Karpas-422 (cell line): ENCODE measurements at regions not wholly inside any gene's neighbourhood (a gene's known extent, or its start where the extent isn't known, plus 50 kb on each side); places are given as distances from the start of the nearest gene placed in this dataset.

Source experiments
- DNase-seq: peaks from one replicate; pipeline ENCODE4 v3.0.0-alpha.2; 2015
- H2AFZ ChIP-seq: fragments of 200-600 bp; sonication (generic); 2 replicates; pipeline ENCODE4 v1.6.1; 2014; ENCODE audit warnings: antibody characterized with exemption, low read length, mixed read lengths
- H3K27ac ChIP-seq: fragments of 200-600 bp; sonication (generic); 2 replicates; pipeline ENCODE4 v1.5.1; 2014; ENCODE audit warnings: mild to moderate bottlenecking, low read length, moderate library complexity
- H3K27me3 ChIP-seq: fragments of 200-600 bp; sonication (generic); 2 replicates; pipeline ENCODE4 v1.6.1; 2014; ENCODE audit warnings: low read length, mixed read lengths
- H3K36me3 ChIP-seq: fragments of 200-600 bp; sonication (generic); 2 replicates; pipeline ENCODE4 v1.6.1; 2014; ENCODE audit warnings: low read length, mixed read lengths; ENCODE audit not compliant: insufficient read depth
- H3K4me1 ChIP-seq: fragments of 200-600 bp; sonication (generic); 2 replicates; pipeline ENCODE4 v1.6.1; 2014; ENCODE audit warnings: mild to moderate bottlenecking, low read length, mixed read lengths
- H3K4me2 ChIP-seq: fragments of 200-600 bp; sonication (generic); 2 replicates; pipeline ENCODE4 v1.6.1; 2014; ENCODE audit warnings: low read length, low read depth, mild to moderate bottlenecking; ENCODE audit not compliant: poor library complexity, severe bottlenecking
- H3K4me3 ChIP-seq: fragments of 200-600 bp; sonication (generic); 2 replicates; pipeline ENCODE4 v1.5.1; 2014; ENCODE audit warnings: mild to moderate bottlenecking, antibody characterized with exemption, low read length, mixed read lengths
- H3K79me2 ChIP-seq: fragments of 200-600 bp; sonication (generic); 2 replicates; pipeline ENCODE4 v1.6.1; 2014; ENCODE audit warnings: mild to moderate bottlenecking, low read length, mixed read lengths
- H3K9ac ChIP-seq: fragments of 200-600 bp; sonication (generic); 2 replicates; pipeline ENCODE4 v1.6.0; 2014; ENCODE audit warnings: low read length
- H3K9me2 ChIP-seq: fragments of 200-600 bp; sonication (generic), shearing (Covaris generic); replicated peaks from 2 replicates; pipeline ENCODE4 v1.6.0; 2014; ENCODE audit warnings: mild to moderate bottlenecking, low read length, moderate library complexity; ENCODE audit not compliant: insufficient read depth
- H3K9me3 ChIP-seq: fragments of 300-700, 200-600 bp; sonication (generic); 2 replicates; pipeline ENCODE4 v1.6.1; 2014; ENCODE audit warnings: low read length, mixed read lengths
- H4K20me1 ChIP-seq: fragments of 200-600 bp; sonication (generic); 2 replicates; pipeline ENCODE4 v1.6.1; 2014; ENCODE audit warnings: mild to moderate bottlenecking, antibody characterized with exemption, low read length, low read depth; ENCODE audit not compliant: insufficient read depth

DNA sequence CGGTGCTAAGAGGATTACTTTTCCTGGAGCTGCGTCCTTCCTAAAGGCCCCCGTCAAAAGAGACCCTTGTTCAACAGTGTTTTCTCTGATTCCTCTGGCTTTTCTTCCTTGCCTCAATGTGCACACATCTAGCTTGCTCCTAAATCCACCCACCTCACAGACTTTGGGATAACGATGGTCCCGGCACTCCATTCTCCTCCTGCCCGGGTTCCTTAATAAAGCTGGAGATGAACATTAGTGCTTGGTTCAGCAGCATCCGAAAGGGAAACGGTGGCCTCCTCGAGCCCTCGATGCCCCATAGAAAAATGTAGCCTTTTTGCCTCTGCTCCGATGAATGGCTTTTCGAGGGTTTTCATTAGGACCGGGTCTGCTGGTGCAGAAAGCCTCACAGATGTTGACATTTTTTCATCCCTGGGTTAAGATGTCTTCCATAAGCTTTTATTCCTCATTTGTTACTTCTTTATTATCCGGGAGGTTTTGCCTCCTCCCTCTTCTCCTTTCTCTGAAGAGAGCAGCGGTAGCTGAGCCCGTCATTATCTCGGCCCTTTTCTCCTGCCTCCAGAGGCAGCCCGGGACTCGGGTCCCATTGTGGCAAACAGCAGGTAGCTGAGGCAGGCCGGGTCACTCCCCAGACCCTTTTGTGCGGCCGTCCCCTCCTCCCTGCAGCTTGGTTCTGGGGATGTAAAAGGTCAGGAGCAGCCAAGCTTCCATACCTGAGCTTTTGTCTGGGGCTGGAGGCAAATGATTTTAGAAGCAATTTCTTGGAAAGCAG is 64.6 kb downstream of the CPN2 start:
- no peak for DNase-seq
- Histone ChIP-seq H3K27ac (no peak overlapping the region), H2AFZ (no peak overlapping the region), H3K27me3 (no peaks in the 10 kb centered on the region), H4K20me1 (no peaks in the 10 kb centered on the region), H3K79me2 (no peaks in the 10 kb centered on the region), H3K9ac (no peak overlapping the region), H3K36me3 (no peaks in the 10 kb centered on the region), H3K9me2 (no peaks in the 10 kb centered on the region), H3K9me3 (no peaks in the 10 kb centered on the region), H3K4me1 (no peaks in the 10 kb centered on the region), H3K4me3 (no peak overlapping the region), H3K4me2 (no peak overlapping the region)

DNA sequence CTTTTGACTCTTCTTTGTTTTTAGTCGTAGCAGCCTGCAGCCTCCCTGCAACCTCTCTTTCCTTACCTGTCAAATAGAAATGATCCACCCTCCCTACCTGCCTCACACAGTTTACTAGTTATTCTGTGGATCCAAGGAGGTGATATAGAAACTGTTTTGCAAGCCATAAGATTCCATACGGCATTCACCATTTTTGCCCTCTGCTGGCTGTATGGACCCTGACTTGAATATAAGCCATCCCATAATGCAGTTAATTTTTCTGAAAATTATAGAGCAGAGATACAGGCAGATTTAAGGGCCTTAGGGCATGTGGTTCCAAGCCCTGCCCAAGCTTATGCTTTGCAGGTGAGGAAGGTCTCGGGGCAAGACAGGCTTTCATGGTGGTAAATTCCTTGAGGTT is 63.8 kb downstream of the CPN2 start:
- H3K4me1 ChIP-seq = no peaks in the 10 kb centered on the region
- no peaks in the 10 kb centered on the region for H4K20me1 ChIP-seq
- H3K4me3 ChIP-seq = no peak overlapping the region
- H3K9me3 ChIP-seq = no peaks in the 10 kb centered on the region
- H3K27ac ChIP-seq = no peak overlapping the region
- no peaks in the 10 kb centered on the region for H3K79me2 ChIP-seq
- H3K9me2 ChIP-seq = no peaks in the 10 kb centered on the region
- no peak overlapping the region for H3K4me2 ChIP-seq
- no peak overlapping the region for H3K9ac ChIP-seq
- DNase-seq = no peak
- H3K36me3 ChIP-seq = no peaks in the 10 kb centered on the region
- no peak overlapping the region for H2AFZ ChIP-seq
- no peaks in the 10 kb centered on the region for H3K27me3 ChIP-seq

DNA sequence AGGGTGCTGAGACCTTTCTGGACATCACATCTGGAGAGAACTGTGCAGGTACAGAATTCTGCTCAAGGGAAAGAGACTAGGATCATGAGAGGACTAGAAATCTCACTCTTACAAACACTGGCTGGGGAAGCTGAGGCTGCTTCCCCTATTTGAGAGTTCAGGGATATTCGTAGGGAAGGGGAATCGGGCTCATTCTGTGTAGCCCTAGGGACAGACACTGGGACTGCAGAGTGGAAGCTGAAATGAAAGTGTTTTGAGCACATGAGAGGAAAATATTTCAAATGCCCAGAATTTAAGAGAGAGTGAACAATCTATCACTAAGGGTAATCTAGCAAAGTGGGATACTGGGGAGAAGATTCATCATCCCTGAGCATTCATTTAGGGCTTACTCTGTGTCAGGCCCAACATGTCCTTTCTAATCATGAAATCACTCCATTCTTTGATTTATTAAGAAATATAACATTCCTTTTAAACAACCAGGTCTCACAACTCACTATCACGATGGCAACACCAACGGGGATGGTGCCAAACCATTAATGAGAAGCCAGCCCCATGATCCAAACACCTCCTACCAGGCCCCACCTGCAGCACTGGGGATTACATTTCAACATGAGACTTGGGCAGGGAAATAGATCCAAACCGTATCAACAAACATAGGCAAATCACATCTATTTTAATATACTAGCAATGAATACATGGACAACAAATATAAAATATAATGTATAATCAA is 63.0 kb downstream of the CPN2 start:
- H4K20me1 ChIP-seq = no peaks in the 10 kb centered on the region
- no peaks in the 10 kb centered on the region for H3K36me3 ChIP-seq
- H2AFZ ChIP-seq = no peak overlapping the region
- H3K27me3 ChIP-seq = no peaks in the 10 kb centered on the region
- H3K79me2 ChIP-seq = no peaks in the 10 kb centered on the region
- H3K9me2 ChIP-seq = no peaks in the 10 kb centered on the region
- DNase-seq = no peak
- no peak overlapping the region for H3K4me3 ChIP-seq
- H3K4me2 ChIP-seq = no peak overlapping the region
- H3K4me1 ChIP-seq = no peaks in the 10 kb centered on the region
- H3K9me3 ChIP-seq = no peaks in the 10 kb centered on the region
- no peak overlapping the region for H3K27ac ChIP-seq
- no peak overlapping the region for H3K9ac ChIP-seq
